SHP77 treated with DMSO at 0.1 percent for 48 hours (cell line): ENCODE measurements at regions not wholly inside any gene's neighbourhood (a gene's known extent, or its start where the extent isn't known, plus 50 kb on each side); places are given as distances from the start of the nearest gene placed in this dataset.

Experiments
- DNase-seq: peaks from one replicate; lab custom pipeline; 2025; lab: John Stamatoyannopoulos, UW

DNA sequence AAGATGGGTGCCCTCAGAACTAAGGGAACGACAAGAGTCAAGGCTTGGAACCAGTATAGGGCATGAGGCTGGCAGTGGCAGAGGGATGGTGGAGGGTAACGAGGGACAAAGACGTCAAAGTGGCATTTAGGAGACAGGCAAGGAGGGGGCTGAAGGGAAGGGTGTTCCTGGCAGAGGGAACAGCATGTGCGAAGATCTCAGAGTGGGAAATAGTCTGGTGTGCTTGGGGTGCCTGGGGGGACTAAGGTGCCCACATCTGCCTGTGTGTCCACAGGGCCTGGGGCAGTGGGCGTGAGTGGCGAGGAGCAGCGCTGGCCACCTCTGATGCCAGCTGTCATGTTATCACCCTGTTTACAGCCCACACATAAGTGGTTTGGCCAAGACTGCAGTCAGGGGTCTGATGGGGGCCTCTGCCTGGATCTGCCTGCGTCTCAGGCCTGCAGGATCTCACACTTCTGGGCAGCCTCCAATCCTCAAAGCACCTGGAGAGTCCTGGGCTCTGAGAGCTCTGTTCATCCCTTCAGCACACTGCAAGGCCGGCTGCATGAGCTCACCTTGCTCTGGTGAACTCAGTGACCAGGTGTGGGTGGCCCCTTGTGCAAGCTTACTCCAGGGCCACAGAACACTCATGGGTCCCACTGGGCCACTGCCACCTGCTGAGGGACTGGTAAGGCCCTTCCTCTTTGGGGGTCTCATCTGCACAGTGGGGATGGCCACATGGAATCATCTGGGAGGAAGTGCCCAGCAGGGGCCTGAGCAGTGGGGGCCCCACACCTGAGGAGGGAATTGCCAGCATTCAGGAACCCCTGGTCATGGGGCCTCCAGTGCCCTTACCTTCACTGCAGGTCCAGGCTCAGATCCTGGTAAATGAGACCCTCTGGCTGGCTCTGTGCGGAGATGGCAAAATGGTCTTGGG lies 89.7 kb upstream of the SHISAL1 start:
- no peak for DNase-seq

DNA sequence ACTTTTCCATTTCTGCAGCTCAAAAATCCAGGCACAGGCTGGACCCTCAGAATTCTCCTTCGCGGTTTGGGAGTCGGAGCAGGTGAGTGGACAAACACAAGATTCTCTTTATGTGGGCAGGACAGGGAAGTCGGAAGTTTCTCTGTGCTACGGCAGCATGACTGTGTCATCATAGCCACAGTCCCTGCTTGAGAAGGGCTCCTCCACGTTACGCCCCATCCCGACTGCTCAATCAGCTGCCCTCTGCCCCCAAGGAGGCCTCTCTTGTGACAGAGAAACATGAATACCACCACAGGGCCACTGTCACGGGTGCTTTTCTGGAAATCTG lies 89.0 kb upstream of the SHISAL1 start:
- no peak for DNase-seq

DNA sequence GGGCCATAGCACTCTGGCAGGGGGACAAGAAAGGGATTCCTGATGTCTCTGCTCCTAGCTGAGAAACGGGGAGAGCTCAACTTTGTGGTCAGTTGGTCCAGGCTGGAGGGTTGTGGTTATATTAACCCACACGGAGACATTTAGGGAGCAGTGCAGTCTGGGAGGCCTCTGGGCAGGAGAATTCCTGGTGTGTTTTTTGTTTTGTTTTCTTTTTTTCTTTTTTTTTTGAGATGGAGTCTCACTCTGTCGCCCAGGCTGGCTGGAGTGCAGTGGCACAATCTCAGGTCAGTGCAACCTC lies 88.0 kb upstream of the SHISAL1 start:
- DNase-seq = no peak

DNA sequence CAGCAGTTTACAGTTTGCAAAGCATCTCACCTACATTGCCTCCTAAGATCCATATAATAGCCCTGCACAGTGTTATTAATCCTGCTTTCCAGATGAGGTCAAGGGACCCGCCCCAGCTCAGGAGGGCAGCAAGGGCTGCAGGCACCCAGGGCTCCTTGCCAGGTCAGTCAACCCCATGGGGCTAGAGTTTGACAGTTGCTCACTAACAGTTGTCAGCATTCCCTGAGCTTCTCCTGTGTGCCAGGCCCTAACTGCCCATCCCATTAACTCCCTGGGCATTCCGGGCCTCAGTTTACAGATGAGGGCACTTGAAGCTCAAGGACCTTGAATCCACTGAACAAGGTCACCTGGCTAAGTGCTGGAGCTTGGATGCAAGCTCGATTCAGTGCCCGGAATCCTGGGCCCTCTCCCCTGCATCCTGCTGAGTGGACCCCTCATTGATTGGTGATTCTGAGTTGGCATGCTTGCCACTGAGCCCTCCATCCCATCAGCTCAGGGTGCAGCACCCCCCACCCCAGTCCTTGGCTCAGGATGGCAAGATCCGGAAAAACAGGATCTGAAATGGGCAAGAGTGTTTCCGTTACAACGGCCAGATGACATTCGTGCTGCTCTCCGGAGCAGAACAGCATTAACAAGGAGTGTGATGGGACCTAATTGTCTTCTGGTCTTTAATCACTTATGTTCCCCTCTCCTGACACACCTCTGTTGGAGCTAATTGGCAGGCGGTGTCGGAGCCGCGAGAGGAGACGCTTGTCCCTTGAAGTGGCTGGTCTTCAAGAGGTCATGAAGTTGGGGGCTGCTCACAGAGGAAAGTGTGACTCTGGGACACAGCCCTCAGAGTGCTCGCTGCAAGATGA lies 87.4 kb upstream of the SHISAL1 start:
- DNase-seq = no peak

DNA sequence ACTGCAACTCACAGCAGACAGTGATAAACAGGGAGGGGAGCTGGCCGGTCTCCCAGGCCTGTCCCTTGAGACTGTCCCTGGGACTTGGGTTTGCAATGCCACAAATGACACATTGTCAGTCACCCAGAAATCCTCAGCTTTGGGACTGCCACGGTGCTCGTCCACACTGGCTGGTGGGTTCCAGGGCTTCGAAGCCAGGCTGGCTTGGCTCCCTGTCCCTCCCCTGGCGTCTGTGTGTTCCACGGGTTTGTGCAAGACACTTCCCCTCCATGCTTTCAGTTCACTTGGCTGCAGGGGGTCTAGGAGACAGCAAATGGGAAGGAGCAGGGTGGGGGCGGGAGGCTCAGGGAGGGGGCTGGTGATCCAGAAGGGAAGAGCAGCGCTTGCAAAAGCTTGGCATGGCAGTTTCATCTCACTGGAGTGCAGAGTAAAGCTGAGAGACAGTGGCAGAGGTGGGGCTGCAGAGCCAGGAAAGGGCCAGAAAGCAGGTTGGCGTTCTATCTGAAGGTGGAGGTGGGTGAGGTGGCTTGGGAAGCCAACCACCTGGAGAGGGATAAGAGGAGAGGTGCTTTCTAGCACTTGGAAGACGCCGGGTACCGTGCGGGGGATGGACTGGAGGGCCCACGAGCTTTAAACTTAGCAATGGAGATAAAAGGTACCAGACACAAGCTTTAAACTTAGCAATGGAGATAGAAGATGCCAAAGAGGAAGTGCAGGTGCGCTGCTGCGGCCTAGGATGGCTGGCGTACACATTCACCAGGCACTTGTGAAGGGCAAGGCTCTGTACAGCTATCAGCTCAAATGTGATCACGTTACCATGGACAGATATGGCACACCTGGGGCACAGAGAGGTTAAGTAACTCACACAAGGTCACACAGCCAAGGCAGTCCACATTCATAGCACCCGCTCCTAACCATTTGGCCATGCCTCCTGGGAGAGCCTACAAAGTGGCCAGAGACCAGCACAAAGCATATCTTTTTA lies 86.4 kb upstream of the SHISAL1 start:
- no peak for DNase-seq

DNA sequence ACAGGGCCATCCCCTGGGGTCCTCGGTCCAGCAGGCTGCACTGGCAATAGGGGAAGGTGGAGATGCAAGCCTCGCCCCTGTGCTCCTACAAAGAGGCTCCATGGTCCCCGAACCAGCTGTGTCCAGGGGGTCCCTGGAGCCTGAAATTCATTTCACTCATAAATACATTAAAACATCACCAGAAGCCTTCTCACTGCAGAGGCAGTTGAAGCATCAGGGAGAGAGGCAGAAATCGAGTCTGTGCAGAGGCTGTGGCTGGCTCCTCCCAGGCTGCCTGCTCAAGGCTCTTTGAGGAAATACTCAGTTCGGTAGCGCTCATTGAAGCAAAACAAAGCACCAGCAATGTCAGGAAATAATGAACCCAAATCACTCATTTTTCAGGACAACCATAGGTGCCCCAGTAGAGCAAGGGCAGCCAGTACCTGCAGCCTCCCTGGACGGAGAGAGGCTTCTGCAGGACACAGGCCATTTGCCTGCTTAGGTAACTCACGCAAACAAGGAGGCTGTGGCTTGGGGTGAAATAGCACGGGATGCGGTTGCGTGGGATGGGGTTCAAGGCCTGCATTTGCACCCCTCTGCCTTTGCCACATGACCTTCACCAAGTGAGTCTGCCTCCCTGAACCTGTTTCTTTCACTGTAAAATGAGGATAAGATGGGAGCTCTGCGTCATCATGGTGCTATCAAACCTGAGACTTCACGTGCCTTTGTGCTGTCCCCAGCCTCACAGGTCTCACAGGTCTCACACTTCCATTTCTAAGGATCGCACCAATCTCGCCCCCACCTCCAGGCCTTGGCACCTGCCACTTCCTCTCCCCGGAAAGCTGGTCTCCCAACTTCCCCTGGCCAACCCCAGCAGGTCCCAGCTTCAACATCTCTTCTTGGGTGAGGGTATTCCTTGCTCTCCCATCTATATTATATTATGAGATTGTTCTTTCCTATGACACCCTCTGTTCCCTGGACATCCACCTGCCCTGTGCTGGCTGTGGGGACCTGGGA lies 84.3 kb upstream of the SHISAL1 start:
- no peak for DNase-seq

DNA sequence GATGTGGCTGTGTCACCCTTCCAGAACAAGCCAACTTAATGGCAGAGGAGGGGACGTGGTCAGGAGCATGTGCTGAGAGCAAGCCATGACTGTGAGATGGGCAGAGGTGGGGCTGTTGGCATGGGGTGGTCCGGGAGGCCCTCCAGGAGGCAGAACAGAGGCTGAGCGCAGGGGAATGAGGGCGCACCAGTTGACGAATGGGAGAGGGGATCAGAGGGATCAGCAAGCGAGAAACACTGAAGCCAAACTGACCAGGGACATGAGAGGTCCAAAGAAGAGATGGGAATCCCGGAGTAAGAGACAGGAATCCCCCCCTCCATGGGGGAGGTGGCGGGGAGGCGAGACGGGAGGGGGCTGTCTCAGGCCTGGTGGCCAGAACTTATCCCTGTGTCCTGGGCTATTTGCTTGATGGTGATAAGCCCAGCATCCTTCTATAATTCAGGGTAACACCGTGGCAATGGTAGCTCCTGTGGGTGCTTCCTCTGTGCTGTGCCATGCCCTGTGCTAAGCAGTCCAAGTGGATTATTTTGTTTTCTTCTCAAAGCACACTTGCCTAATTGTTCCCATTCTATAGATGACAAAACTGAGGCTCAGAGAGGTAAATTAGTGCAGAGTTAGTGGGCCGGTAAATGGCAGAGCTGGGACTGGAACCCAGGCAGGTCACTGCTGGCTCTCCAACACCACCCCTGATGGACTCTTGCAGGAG lies 83.4 kb upstream of the SHISAL1 start:
- no peak for DNase-seq

DNA sequence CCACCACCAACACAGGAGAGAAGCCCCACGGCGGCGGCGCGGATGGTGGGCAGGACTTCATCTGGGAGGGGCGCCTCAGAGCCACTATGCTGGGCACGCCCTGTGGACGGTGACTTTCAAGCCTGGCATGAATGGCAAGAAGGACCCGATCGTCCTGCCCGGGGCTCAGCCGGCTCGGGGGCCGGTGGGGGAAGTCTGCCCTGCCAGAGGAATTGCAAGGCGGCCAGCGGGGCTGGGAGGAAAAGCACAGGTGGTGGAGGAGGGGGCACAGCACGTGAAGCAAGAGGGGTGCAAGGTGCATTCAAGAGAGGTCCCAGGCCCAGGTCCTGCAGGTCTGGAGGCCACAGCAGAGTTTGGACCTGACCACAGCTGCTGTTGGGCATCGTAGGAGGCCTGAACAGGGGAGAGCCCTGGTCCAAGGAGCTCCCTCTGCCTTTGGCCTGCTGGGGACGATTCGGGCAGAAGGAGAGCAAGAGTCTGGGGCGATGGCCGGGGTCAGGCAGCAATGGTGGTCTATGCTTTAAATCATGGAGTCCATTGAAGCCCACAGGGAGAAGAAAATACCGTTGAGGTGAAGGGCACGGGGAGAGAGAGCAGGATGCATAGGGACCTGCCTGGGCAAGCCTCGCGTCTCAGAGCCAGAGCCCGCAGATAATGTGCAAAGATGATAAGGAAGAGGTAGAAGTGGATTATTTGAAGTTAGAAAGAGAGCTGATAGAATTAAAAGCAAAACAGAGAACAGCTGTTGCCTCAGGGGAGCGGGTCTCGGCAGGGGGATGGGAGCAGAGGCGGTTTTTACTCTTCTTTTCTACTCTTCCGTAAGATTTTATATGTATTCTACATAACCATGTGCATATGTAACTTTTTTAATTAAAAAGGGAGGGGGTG lies 82.6 kb upstream of the SHISAL1 start:
- DNase-seq = no peak

DNA sequence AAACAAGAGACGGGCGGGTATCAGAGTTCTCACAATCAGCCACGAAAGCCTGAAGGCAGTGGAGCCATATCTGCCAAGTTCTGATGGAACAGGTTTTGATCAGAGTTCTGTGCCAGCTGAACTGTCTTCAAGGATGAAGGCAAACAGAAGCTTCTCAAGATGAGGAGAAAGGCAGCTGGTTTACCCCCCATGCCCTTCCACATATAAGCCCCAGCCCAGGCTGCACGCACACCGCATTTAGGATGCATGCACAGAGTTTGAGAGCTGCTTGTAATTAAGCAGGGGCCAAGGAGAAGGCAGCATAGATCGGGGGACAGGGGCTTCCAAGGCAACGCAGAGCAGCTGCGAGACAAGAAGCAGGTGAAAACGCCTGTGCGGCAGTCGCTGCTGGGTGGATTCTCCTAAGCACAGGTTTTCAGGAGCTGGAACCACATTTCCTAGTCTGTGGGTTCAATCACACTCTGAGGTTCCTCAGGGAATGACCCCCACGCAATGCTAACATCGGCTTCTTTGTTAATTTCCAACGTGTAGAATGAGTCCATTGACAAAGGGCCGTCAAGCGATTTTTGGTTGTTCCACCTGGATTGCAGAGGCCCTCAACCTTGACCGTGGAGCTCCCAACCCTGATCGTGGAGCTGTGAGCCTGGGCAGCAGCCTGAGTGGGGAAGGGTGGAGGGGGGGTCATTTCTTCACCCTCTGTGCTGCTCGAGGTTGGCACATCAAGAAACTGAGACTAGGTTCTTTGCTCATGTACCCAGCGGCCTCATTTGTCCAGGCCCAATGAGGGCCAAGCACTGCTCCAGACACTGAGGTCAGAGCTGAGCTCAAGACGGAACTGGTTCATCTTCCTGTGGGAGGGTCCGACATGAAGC lies 81.7 kb upstream of the SHISAL1 start:
- no peak for DNase-seq

DNA sequence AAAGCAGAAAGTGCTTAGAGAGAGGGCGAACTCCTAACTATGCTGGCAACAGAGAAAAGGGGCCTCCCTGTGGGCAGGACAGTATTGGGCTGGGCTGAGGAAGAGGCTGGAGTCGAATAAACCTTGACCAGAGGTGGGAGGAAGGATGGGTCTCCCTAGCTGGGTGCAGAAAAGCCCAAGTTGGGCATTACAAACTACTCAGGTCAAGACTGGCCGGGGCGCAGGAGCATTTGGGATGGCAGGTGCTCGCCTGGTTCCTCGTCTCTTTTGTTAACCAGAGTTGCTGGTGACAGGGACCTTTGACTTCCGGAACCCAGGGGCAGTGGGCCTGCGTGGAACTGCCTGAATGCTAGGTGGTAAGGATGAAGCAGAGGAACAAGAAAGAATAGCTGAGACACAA lies 80.3 kb upstream of the SHISAL1 start:
- DNase-seq = no peak

DNA sequence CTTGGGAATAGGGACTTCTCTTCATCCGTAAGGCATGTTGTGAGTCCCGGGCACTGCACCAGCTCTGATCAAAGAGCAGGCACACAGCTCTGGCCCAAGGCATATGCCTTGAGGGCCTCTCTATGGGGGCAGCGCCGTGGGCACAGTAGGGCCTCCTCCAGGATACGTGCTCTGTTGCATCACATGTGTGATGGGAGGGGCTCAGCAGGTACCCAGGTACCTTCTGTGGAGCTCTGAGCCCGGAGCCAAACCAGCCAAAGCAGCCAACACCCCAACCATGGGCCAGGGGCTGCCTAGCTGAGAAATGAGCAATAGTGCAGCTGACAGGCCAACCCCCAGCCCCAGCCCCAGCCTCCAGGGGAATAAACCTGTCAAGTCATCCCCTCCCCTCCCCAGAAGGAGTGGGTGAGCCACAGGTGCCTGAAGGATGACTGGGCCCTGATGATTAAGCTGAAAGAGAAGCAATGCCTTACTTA lies 79.7 kb upstream of the SHISAL1 start:
- DNase-seq = no peak

DNA sequence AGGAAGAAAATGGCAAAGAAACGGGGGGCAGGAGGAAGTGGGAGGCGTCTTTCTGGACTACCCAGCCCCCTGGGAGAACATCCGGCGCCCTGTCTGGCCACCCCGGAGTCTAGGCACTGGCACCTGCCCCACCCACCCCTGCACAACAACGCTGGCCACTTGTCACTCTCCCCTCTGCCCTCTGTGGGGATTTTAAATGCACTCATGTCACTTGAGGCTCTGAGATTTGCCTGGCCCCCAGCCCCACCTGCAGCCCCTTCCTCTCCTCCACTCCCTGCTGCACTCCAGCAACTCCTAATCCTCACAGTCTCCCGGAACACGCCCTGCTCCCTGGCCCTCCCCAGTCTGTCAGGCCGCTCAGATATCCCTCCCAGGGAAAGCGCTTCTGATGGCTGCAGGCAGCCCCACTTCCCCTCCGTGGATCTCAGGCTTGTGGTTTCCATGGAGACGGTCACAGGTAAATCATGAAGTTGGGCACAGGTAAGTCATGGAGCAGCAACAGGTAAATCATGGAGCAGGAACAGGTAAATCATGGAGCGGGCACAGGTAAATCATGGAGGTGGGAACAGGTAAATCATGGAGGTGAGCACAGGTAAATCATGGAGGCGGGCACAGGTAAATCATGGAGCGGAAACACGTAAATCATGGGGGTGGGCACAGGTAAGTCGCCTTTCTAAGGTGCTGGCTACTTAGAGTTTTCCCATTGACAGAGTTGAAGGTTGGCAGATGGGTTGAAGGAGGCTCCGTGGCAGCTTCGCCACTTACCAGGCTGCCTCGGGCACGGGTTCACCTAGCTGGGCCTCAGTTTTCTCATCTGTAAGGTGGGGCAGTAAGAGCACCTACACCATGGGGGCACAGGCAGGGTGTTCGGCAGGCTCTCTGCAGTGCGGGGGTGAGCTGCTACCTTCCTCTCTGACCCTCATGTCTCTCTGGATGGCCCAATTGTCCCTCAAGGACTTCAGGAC lies 79.0 kb upstream of the SHISAL1 start:
- DNase-seq = no peak

DNA sequence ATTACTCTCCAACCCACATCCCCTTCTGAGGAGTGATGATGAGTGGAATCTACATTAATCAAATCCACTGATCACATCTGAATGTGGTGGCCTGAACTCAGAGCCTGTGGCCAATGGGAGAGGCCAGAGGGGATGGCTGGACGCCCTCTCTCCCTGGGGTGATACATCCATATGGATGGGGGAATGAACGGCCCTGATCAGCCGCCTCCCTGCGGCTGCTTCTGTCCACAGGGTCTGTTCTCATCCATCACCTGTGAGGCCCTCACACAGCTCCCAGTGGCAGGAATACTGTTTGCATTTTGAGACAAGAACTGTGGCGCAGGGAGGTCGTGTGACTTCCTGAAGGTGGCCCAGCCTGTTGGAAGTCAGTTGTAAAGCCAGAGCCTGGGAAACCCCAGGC lies 78.3 kb upstream of the SHISAL1 start:
- DNase-seq = no peak

DNA sequence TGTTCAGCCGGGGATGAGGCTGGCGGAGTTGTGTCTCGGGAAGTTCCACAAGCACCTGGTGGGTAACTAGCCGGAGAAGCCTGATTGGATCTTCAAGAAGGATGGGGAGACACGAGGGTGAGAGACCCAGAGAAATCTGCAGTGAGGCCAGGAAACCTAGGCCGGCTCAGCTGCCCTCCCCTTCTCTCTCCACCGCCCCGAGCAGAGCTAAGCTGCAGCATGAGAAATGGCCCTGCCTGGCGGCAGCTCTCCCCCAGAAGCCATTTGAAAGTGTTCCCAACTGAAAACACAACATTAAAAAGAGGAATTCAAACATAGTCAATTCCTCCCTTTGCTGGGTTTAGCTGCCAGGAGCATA lies 77.8 kb upstream of the SHISAL1 start:
- DNase-seq = no peak

DNA sequence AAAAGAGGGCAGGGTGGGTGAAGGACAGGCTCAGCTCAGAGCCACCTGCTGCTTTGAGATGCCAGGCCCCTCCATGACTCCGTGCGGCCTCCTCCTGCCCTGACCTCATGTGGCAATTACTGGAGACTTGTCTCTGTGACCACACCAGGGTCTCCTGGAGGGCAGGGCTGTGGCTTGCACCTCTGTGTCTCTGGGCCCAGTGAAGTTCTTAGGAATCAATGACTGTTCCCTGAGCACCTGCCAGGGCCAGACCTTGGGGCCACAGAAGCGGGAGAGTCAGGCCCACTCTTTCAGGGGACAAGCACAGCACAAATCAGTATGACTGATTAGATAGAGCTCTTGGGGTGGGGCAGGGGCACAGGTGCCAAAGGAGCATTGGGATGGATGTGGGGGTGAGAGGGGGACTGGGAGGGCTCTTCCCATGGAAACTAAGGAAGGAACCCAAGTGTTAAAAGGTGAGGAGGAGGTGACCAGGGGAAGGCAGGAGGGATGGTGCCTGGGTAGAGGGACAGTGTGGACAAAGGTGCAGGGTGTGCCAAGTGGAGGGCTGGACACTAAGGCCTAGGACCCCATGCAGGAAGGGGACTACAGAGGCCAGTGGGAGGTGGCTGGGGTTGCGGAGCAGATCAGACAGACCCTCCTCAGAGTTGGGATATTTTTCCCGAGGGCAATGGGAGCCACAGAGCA lies 77.3 kb upstream of the SHISAL1 start:
- no peak for DNase-seq

DNA sequence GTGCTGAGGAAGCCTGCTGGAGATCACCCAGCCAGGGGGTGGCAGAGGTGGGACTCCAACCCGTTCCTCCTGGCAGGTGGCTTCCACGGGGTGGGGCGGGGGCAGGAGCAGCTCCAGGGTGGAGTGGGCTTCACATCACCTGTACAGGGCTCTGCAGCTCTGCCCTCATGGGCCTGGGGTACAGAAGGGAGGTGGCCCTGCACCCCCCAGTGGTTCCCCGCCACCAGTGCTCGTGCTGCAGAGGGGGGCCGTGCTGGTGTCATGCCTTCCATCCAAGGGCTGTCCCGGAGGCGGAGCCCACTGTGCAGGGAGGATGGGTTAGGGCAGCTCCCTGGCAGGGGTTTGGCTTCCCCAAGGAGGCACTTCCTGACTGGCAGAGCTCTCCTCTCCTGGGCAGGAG lies 76.4 kb upstream of the SHISAL1 start:
- DNase-seq = no peak

DNA sequence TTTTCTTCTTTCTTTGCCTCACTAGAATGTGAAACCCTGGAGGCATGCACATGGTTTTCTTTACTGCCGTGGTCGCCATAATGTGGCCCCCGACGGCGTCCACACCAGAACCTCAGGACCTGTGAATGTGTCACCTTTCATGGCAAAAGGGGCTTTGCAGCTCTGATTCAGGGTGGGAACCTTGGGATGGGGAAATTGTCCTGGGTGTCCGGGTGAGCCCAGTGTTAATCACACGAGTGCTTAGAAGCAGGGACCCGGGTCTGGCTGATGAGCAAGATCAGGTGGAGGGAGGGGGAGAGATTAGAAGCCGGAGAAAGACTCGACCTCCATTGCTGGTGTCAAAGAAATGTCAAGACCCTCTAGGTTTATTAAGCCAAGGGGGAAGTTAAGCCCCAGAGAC lies 74.7 kb upstream of the SHISAL1 start:
- DNase-seq = no peak
